ENCODE measurements at regions not wholly inside any gene's neighbourhood (a gene's known extent, or its start where the extent isn't known, plus 50 kb on each side); places are given as distances from the start of the nearest gene placed in this dataset.

- TF ChIP-seq CTCF (IDR thresholded peaks at IDR 0.05): no peak
- TF ChIP-seq NFYB (CRISPR knock-in tag; conservative IDR thresholded peaks at IDR 0.05; ENCODE audit: low read depth): no peak
- no peak for TF ChIP-seq MAX (CRISPR knock-in tag; IDR thresholded peaks at IDR 0.05)
- no peak for TF ChIP-seq AFF4 (CRISPR knock-in tag; IDR thresholded peaks at IDR 0.05; ENCODE audit: borderline replicate concordance)
- no peak for TF ChIP-seq PRDM15 (CRISPR knock-in tag; IDR thresholded peaks at IDR 0.05)
- TF ChIP-seq TEAD4 (CRISPR knock-in tag; IDR thresholded peaks at IDR 0.05): no peak
- TF ChIP-seq JUN (CRISPR knock-in tag; IDR thresholded peaks at IDR 0.05): no peak
- TF ChIP-seq ZNF138 (CRISPR knock-in tag; conservative IDR thresholded peaks at IDR 0.05): no peak
- TF ChIP-seq ZNF423 (CRISPR knock-in tag; IDR thresholded peaks at IDR 0.05): no peak
- peak; percentile 95; the same call in 1 of the 2 replicates for TF ChIP-seq ZNF512 (CRISPR knock-in tag; IDR thresholded peaks at IDR 0.05; ENCODE audit: borderline replicate concordance)
- no peak for TF ChIP-seq E2F5 (CRISPR knock-in tag; IDR thresholded peaks at IDR 0.05)
- no peak for TF ChIP-seq ATF2 (CRISPR knock-in tag; IDR thresholded peaks at IDR 0.05; ENCODE audit: borderline replicate concordance, low read depth)
- no peak for TF ChIP-seq ZBTB21 (CRISPR knock-in tag; IDR thresholded peaks at IDR 0.05; ENCODE audit: borderline replicate concordance)
- no peak for TF ChIP-seq ATF3 (CRISPR knock-in tag; conservative IDR thresholded peaks at IDR 0.05)
These were observed 58.7 kb upstream of the SULF2 start for GRCh38 chr20:47843886-47844567.
